ENCODE measurements at regions not wholly inside any gene's neighbourhood (a gene's known extent, or its start where the extent isn't known, plus 50 kb on each side); places are given as distances from the start of the nearest gene placed in this dataset.

DNA sequence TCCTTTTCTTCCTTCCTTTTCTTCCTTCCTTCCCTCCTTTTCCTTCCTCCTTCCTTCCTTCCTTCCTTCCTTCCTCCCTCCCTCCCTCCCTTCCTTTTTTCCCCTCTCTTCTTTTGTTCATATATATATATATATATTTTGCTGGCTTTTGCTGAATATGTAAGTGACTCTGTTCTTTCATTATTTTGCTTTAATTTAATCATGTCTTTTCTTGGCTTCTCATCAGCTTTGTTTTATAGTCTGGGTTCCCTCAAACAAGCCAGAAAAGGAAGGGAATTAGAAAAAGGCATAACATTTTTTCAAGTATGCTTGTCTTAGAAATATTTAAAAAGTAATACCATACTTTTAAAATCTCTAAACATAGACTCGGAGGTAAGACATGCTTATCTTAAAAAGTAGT, 219.9 kb upstream of the ATXN7L3B start:
- TF ChIP-seq, protein P1, sequence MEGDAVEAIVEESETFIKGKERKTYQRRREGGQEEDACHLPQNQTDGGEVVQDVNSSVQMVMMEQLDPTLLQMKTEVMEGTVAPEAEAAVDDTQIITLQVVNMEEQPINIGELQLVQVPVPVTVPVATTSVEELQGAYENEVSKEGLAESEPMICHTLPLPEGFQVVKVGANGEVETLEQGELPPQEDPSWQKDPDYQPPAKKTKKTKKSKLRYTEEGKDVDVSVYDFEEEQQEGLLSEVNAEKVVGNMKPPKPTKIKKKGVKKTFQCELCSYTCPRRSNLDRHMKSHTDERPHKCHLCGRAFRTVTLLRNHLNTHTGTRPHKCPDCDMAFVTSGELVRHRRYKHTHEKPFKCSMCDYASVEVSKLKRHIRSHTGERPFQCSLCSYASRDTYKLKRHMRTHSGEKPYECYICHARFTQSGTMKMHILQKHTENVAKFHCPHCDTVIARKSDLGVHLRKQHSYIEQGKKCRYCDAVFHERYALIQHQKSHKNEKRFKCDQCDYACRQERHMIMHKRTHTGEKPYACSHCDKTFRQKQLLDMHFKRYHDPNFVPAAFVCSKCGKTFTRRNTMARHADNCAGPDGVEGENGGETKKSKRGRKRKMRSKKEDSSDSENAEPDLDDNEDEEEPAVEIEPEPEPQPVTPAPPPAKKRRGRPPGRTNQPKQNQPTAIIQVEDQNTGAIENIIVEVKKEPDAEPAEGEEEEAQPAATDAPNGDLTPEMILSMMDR (IDR thresholded peaks at IDR 0.05; ENCODE audit: low read depth, low read length, poor library complexity, severe bottlenecking) = no peak
- TF ChIP-seq EZH2phosphoT487 (IDR thresholded peaks at IDR 0.05; ENCODE audit: borderline replicate concordance, low read length) = no peak

Data from DOHH2 (cell line).